GM12874 (cell line): ENCODE measurements at regions not wholly inside any gene's neighbourhood (a gene's known extent, or its start where the extent isn't known, plus 50 kb on each side); places are given as distances from the start of the nearest gene placed in this dataset.

ENCODE experiments used
- TF ChIP-seq, protein P1 (sequence below): IDR thresholded peaks from 2 replicates; pipeline ENCODE4 v1.5.1; 2011; ENCODE audit warnings: low read depth, mild to moderate bottlenecking, control low read depth, low read length, moderate library complexity; ENCODE audit not compliant: insufficient read depth

DNA sequence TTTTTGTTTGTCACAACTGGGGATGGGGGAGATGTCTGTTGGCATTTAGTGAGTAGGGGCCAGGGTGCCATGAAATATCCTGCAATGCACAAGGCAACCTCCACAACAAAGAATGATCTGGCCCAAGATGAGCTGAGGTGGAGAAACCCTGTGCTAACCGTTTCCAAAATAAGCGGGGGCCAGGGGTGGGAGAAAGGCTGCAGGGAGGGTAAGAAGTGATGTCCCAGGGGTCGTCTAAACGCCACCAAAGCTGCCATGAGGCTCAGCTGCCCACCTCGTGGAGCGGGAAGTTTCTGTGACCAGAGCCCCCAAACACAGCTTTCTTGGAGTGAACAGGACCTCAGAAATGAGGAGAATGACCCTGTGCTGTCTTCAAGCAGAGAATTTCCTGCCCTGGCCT lies 76.5 kb upstream of the CDH5 start:
- TF ChIP-seq, protein P1, sequence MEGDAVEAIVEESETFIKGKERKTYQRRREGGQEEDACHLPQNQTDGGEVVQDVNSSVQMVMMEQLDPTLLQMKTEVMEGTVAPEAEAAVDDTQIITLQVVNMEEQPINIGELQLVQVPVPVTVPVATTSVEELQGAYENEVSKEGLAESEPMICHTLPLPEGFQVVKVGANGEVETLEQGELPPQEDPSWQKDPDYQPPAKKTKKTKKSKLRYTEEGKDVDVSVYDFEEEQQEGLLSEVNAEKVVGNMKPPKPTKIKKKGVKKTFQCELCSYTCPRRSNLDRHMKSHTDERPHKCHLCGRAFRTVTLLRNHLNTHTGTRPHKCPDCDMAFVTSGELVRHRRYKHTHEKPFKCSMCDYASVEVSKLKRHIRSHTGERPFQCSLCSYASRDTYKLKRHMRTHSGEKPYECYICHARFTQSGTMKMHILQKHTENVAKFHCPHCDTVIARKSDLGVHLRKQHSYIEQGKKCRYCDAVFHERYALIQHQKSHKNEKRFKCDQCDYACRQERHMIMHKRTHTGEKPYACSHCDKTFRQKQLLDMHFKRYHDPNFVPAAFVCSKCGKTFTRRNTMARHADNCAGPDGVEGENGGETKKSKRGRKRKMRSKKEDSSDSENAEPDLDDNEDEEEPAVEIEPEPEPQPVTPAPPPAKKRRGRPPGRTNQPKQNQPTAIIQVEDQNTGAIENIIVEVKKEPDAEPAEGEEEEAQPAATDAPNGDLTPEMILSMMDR, result no peak

DNA sequence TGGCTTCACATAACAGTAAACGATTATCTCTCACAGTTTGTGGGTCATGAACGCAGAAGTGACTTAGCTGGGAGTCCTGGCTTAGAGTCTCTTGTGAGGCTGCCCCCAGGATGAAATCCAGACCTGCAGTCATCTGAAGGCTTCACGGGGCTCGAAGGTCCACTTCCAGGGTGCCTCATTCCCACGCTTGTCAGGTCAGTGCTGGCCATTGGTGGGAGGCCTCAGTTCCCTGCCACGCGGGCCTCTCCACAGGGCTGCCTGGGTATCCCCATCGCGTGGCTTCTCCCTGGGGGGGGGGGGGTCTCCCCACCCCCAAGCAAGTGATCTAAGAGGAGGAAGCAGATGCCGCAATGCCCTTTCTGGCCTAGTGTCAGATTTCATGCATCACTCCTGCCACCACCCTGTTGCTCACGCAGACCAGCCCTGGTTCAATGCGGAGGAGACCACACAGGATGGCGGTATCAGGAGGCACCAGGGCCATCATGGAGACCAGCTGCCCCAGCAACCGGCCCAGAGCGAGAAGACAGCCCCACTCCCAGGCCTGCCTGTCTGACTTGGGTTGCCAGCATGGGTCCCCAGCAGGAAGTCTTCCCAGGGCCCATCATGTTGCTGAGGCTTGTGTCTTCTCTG lies 77.3 kb upstream of the CDH5 start:
- TF ChIP-seq, protein P1, result no peak

DNA sequence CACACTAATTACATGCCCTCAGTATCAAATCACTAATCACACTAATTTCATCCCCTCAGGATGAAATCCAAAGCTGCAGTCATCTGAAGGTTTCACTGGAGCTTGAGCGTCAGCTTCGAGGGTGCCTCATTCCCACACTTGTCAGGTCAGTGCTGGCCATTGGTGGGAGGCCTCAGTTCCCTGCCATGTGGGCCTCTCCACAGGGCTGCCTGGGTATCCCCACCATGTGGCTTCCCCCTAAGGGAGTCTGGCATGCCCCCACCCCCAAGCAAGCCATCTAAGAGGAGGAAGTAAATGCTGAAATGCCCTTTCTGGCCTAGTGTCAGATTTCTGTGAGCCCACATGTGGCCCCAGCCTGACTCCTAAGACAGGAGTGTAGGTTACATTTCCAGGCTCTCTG lies 78.6 kb upstream of the CDH5 start:
- TF ChIP-seq, protein P1, result no peak

DNA sequence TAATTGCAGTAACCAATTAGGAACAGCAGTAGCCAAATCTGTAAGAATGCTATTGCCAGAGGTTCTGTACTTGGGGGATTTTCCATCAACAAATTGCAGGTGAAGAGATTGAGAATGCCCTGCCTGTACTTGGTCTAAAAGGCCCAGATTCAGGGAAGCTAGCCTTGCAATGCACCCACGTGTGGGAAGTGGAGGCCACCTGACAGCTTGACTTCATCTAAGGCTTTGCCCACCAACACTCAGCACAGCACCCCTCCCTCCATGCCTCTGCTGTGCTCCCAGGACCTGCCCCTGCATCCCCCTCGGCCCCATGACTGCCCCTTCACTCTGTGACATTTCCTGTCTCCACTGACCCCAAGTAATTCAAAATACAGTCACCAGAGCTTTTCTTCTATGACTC lies 79.1 kb upstream of the CDH5 start:
- TF ChIP-seq, protein P1, result no peak

DNA sequence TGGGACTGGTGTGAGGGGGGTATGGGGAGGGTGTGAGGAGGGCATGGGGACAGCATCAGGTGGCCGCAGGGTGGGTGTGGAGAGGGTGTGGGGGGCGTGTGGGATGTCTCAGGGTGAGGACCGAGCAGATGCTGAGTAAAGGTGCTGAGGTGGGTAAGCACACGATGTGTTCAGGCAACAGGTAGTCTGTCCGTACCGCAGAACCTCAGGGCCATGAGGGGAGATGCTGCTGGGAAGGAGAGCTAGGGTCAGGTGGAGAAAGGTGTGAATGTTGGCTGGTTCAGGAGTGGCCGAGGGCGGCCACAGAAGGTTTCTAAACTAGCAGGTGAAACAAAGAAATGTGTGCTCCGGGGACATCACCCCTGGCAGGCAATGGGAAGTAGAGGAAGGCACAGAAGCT lies 80.0 kb upstream of the CDH5 start:
- TF ChIP-seq, protein P1, result no peak

DNA sequence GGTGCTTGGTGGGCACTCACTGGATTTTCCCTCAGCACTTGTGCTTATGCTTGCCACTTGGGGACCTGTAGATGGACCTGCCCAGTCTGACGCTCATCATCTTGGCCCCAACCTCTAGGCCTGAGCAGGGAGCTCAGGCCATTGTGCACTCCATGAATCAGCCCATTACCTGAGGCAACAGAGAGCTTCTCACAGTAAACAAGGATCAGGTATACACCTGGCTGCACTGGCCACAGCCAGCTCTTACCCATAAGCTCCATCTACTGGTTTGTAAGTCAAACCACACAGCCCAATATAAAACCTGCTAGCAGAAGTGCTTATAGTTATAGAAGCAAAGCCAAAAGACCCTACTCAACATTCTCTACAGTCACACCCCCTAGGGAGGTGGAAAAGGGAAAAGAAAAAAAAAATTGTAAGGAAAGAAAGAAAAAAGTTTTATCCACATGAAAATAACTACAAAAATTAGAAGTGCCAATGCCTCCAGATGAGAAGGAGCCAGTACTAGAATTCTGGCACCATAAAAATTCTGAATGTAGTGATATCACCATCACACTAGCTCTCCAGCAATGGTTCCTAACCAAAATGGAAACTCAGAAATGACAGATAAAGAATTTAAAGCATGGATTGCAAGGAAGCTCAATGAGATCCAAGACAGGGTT lies 87.8 kb upstream of the CDH5 start:
- TF ChIP-seq, protein P1, result no peak

DNA sequence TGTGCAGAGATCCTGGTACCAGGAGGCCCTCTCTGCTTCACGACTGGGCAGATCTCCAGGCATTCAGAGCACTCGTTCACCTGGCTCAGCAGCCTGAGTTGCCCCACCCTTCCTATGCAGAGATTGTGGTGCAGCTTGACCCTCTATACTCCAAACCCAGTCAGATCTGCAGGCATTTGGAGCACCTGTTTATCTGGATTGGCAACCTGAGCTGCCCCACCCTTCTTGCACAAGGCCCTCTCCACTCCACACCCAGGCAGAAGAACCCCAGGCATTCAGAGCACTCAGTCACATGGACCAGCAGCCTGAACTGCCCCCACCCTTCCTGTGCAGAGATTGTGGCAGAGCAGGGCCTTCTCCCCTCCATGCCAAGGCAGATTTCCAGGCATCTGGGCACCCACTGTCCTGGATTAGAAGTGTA lies 88.4 kb upstream of the CDH5 start:
- TF ChIP-seq, protein P1, result no peak
